NCI-H187 (cell line): ENCODE measurements at regions not wholly inside any gene's neighbourhood (a gene's known extent, or its start where the extent isn't known, plus 50 kb on each side); places are given as distances from the start of the nearest gene placed in this dataset.

ENCODE experiments used
- DNase-seq, 2 experiments: peaks; one replicate each; lab custom pipeline; 2025; lab: John Stamatoyannopoulos, UW

DNA sequence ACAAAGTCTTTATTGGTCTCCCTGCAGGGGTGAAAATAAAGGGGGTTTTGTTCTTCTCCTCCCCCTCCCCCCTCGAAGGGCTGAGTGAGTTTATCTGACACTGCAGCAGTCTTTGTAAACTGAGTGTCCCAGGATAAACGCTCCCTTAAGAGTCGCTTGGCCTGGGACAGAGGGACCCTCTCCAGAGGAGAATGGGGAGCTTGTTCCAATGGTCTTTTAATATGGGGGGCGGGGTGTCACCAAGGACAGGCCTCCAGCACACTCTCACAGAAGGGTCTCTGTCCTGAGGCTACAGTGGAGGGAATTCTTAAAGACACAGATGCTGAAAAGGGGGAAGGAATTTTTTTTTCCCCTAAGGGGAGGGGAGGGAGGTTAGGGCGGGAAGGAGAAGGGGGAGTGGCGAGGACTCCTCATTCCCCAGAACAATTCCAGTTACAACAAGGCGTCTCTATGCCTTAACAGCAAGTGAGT lies 455.5 kb downstream of the SOX9 start:
- no peak for DNase-seq

DNA sequence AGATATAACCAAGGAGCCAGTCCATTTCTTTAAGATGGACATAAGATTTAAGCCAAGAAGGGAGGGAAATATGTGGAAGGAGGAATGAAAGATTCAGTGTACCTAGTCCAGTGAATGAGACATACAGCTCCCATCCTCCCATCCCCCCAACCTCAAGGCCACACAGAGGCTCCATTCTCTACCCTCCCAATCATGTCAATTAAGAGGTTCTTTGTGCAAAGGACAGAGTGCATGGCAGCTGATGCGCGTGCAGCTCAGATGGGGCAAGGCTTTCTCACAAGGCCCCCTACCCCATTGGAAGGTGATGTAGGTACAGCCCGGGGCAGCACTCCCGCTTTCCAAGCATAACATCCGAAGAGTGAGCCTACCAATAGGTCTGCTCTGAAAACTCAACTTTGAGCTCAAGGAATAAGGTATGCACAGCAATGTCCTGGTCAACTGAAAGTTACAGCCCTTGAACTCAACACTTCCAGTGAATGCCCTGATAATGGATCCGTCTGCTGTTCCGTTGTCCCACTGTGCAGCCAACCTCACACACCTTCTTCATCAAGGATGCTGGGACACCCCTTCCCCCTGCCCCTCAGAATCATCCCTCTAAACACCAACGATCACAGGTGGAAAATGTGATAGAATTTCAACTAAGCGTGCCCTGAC lies 458.1 kb downstream of the SOX9 start:
- no peak for DNase-seq

DNA sequence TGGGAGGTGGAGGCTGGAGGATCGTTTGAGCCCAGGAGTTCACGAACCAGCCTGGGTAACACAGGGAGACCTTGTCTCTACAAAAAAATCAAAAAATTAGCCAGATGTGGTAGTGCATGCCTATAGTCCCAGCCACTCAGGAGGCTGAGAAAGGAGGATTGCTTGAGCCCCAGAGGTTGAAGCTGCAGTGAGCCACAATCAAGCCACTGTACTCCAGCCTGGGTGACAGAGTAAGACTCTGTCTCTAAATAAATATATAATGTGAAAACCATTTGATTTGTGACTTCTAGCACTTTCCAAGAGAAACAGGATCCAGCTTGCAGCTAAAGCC lies 459.1 kb downstream of the SOX9 start:
- DNase-seq, result no peak

DNA sequence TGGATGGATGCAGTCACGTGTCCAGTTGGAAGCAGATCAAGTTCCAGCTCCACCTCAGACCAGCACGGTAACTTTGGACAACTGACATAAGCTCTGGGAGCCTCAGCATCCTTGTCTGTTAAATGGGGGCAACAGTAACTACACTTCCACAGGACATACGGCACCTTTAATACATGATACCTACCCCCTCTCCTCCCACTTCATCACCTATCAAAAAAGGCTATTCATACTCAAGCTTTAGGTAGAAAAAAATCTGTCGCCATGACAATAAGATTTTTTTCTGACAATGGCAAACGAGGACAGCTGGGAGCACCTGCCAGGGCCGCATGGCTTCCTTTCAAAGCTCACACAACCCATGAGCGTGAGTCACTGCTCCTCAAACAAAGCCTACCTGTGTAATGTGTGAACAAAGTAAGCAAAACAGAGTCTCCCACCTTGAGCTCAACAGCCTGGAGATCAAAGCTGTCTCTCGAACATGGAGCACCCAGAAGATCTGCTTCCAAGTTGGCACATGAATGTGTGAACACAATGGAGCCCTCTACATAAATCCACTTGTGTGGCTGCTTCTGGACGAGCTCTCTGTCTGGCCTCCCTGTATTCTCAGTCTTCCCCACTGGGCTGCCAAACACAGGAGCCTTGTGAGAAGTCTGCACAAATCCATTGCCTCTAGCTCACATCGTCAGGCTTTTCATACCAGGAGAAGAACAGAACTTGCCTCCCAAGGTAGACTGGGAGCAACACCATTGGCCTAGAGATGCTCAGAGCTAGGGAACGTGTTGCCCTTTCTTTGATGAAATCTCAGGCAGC lies 459.7 kb downstream of the SOX9 start:
- DNase-seq, result no peak

DNA sequence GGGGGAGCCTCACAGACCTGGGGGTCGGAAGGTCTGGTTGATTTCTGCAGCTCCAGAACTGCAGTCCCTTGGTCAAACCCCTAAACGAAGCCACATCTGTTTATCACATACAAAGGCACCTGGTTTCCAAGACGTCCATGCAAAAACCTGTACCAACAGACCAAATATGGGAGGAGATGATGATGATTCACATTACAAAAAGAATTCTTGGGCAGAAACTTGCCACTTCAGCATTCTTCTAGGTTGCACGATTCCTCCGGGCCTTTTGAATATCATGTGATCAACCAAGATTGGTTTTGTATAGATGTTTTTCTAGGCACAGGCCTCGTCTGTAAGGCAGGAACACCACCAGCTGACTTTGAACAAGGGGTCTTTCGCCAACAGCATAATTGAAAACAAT lies 466.3 kb downstream of the SOX9 start:
- DNase-seq, result no peak

DNA sequence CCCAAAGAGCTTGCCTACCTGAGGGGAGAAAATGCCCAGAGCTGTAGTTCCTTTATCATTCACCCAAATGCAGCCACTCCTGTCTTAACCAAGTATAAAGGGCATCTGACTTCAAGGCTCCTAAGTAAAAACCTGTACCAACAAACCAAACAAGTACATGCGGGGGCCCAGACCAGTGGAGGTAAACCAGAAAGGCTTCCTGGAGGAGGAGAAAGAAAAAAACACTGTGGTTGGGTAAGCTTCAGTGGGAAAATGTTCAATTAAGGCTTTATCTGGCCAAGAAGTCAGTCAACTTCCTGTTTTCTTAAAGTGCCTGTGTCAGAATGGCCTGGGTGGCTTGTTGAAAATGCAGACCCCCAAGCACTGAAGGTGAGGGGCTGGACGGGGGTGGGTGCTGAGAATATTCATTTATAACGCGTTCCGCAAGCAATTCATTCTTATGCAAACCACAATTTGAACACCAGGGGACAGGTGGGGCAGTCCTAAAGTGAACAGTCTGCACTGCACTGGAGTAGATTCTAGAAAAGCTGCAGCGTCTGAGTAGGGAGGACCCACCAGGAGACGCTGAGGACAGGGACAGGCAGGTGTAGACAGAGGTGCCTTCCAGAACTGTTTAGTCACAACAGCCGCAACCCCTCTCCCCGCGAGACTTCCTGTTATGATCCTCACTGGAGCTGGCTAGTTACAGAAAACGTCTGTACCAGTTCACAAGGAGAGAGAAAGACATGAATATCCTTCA lies 467.1 kb downstream of the SOX9 start:
- DNase-seq, result peak in 1 of 2 experiments; percentile 51

DNA sequence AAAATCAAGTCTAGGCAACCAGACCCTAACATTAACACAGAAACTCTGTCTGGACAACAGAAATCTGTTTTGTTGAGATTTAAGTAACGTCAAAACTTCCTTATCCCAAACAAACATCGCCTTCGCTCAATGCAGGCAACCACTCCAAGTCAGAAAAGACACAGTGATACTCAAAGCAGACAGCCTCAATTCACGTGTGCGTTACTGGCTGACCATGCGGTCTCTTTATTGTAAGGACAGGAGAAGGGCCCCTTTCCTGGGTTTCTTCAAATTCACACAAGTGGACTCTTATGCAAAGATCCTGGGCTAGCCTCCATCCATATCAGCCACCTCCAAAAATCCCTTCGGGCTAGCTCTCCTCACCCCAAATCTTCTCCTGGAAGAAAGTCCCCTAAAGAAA lies 467.7 kb downstream of the SOX9 start:
- peak in 1 of 2 experiments; percentile 69 for DNase-seq

DNA sequence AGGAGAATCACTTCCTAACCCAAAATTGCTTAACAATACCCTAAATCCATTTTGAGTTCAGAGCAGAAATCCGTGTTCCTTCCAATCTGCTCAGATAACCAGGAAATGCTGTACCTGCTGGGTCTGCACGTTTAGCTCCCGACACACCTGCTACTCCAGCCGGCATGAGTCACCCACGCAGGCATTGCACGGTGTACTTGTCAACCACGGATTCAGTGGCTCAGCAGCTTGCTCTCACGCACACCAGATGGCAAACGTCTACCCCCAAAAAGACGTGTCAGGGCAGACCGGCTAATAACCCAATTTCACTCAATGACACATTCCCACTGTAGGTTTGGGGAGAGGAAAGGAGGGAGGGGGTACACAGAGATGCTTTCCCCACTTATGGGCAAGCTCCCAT lies 468.1 kb downstream of the SOX9 start:
- peak; percentile 56 to 81 for DNase-seq

DNA sequence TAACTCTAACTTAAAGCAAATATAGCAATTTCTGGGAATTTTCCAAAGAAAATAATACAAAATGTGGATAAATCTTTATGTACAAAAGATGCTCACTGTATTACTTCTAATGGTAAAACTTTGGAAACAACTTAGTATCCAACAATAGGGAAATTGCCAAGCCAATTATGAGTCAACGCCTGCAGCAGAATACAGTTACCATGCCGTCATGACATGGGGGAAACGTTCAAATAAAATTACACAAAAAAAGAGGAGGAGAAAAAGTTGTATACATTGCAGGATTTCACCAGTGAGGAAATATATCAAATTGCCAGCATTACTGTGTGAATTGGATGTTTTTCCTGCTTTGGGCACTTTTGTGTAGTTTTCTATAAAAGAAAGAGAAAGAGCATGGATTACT lies 469.6 kb downstream of the SOX9 start:
- no peak for DNase-seq

DNA sequence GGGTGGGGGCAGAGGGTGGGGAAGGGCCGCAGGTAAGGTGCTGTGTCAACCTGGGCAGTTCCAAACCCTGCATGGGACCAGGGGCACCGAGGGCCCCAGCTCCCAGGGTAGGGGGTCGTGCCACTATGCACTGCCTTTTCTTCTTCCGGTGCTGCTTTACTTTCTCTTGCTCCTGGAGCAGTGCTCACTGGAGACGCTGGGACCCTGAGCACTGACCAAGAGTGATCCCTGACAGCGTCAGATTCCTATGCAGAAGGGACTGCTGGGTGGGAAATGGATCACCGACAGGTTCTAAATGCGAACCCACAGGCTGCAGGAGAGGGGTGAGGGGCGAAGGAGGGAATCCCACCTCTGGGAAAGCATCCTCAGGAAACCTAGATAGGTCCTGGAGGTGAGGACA lies 470.1 kb downstream of the SOX9 start:
- no peak for DNase-seq

DNA sequence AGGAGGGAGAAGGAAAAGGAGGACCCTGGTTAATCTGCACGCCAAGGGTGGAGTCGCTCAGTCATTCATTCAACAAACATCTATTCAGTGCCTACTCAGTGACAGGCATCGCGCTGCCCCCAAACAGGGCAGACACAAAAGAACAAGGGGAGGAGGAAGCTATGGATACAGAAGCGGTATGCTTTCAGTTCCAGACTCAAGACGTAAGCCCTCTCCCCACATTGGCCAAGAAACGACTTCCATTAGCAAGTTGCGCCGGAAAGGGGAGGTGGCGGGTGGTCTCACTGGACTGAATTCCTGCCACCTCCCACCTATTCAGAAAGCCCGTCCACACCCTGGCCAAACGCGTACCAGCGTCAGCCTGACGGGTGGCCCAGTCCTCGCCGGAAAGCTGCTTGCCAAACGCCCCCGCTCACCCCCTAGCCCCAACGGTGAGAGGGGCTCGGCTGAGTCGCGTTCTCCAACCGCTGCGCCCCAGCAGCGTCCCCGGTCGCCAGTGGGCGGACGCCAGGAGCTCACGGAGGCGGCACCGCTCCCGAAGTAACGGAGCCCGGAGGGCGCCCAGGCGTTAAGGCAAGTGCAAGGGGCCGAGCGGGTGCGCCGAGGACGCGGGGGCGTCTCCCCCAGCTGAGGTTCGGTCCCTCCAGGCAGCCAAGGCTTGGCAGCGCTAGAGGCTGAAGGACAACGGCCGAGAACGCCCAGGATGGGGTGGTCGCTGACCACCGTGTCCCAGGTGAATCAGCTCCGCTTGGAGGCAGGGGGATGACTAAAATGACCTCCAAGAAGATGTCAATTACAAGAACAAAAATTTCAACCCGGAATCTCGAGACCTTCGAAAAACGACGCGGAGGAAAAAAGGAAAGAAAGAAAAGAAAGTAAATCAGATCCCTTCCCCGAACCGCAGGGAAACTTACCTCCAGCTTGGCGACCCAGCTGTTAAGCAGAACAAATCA lies 470.7 kb downstream of the SOX9 start:
- no peak for DNase-seq

DNA sequence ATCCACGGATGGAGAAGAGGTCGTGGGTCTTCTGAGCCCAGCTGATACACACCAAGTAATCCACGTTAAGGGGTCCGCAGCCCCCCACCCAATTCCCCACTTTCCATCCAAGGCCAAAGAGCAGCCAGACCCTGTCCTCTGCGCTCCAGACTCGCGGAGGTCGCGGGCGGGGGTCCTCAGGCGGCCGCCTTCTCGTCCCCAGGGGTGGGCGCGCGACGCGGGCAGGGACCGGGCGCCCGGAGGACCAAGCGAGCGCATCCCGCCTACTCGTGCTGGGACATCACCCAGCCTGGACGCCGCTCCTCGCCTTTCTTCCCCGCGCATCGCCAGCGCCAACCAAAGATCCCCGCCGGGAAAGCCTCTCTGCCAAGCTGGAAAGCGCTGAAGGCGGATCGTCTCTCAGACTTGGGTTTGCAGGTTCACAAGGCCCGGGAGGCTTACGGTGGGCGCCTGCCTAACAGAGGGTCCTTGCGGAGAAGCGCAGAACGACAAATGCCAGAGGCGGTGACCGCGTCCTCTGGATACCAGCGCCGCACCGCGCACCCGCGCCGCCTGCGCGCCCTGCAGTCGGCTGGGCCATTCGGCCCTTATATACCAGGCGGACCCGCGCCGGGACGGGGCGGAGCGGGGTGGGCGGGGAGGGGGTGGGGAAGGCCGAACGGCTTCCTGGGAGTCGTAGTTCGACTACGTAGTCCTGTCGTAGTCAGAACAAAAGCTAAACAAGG lies 471.6 kb downstream of the SOX9 start:
- peak; percentile 68 to 70 for DNase-seq

DNA sequence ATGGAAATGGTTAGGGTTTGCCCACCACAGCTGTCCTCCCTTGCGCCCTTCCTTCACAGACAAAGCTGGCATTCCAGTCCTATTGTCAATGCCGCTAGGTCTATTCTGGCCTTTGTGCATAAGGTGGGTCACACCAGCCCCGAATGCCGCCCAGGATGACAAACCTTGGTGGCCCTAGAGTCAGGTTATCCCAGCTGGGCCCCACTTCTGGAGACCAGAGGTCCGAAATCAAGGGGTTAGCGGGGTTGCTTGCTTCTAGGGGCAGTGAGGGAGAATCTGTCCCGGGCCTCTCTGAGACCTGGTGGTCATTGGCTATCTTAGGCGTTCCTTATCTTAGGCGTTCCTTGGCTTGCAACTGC lies 472.1 kb downstream of the SOX9 start:
- DNase-seq, result peak in 1 of 2 experiments; percentile 29

DNA sequence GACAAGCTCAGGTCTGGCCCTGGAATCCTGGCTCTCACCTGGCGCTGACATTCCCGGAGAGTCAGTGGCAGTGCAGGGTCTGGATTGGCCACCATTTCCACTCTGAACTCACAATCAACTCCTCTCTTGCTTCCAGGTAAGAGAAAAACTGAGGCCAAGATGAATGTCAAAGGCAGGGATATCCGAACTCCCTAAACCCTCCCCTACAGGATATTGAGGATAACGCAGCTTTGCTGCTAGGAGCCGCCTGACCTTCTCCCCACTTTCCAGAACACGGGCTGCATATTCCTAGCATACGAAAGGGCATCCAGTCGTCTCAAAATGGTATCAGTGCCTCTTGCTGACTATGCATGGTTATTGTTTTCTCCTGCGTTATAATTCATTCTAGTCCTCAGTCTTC lies 473.4 kb downstream of the SOX9 start:
- DNase-seq, result no peak
